ENCODE measurements at regions not wholly inside any gene's neighbourhood (a gene's known extent, or its start where the extent isn't known, plus 50 kb on each side); places are given as distances from the start of the nearest gene placed in this dataset.

DNA sequence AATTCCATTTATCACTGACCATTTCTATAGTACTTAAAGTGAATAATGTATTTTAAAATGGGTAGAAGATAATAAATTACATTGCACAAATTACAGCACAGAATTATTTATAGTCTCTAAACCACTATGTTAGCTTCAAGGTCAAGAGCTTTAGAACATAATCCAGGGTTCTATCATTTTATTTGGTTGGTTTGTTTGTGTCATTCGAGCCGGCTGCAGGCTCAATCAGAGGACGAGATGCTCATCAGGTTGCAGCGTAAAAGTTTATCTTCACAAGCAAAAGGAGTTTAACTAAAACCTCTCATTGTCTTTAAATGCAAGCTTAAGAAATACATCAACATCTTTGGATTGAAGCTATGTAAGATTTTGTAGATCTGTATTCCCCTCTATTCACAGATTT, 523.8 kb downstream of the EFNA5 start:
- DNase-seq (no peak), ATAC-seq (no peak)
- Histone ChIP-seq H3K4me3 (ENCODE audit: low read length) (no peak overlapping the region), H3K27me3 (ENCODE audit: control insufficient read depth, insufficient read depth) (no peaks in the 10 kb centered on the region), H3K27ac (ENCODE audit: low read length) (no peak overlapping the region), H3K4me1 (ENCODE audit: control insufficient read depth, insufficient read depth, low read length) (no peaks in the 10 kb centered on the region), H3K9me3 (ENCODE audit: control insufficient read depth, low read length) (no peaks in the 10 kb centered on the region)
- intact Hi-C loops (cut with DNase I), result no loop called here
- WGBS, result 73% methylated on average over 4 of the region's 4 CpGs

DNA sequence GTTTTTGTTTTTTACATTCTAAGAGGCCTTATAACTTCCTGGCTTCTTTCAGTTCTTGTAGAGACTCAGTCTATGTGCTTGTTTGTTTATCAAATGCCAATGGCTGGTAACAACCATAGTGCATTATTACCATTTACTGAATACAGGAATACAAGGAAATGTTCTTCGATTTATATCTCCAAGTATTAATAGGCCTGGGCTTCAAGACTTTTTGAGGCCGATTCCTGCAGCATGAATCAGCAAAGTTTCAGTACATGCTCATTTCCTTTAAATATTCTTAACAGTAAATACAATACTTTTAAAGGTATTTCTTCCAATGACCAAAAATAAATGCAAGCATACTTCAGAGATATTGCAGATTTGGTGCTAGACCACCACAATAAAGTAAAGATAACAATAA, 535.3 kb downstream of the EFNA5 start:
- H3K27me3 ChIP-seq (ENCODE audit: control insufficient read depth, insufficient read depth), result no peaks in the 10 kb centered on the region
- ATAC-seq (no peak), DNase-seq (no peak)
- no peak overlapping the region for H3K27ac ChIP-seq (ENCODE audit: low read length)
- no peaks in the 10 kb centered on the region for H3K4me1 ChIP-seq (ENCODE audit: control insufficient read depth, insufficient read depth, low read length)
- intact Hi-C loops (cut with DNase I), result no loop called here
- no peaks in the 10 kb centered on the region for H3K9me3 ChIP-seq (ENCODE audit: control insufficient read depth, low read length)
- H3K4me3 ChIP-seq (ENCODE audit: low read length), result no peak overlapping the region
- WGBS, result 58% methylated on average over 2 of the region's 2 CpGs

DNA sequence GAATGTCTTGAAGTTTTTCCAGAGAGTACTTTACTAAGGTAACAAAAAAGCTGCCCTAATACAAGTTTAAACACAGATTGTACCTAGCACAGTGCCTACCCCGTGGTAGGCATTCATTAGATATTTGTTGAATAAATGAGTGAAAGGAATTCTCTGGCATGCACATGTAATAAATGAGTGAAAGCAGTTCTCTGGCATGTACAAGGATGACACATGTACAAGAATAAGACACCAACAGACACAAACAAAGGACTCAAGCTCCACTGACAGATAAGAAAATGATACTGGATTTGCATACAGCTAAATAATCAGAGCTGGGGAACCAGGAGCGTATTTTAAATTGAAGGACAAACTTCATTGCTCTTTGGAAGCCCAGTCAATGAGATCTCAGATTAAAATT, 535.8 kb downstream of the EFNA5 start:
- Histone ChIP-seq H3K9me3 (ENCODE audit: control insufficient read depth, low read length) (no peaks in the 10 kb centered on the region), H3K27me3 (ENCODE audit: control insufficient read depth, insufficient read depth) (no peaks in the 10 kb centered on the region), H3K27ac (ENCODE audit: low read length) (no peak overlapping the region), H3K4me1 (ENCODE audit: control insufficient read depth, insufficient read depth, low read length) (no peaks in the 10 kb centered on the region), H3K4me3 (ENCODE audit: low read length) (no peak overlapping the region)
- intact Hi-C loops (cut with DNase I), result no loop called here
- ATAC-seq (no peak), DNase-seq (no peak)
- WGBS, result 63% methylated on average over 2 of the region's 2 CpGs

DNA sequence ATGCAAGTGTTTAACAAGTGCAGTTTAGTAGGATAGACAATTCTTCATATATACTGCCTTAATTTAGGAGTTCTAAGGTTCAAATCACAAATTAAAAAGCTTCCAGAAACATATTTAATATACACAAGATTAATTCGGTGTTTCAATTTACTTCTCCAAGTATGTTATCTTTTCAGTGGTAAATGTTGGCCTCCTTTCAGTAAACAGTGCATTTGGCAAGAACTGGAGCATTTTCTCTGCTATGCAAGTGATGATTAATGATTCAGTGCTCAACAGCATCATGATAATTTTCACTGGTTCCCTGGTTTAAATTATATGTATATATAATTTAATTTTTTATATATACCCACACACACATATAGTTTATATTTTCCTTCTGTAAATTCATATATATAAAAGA, 541.7 kb downstream of the EFNA5 start:
- ATAC-seq, result no peak
- intact Hi-C loops (cut with DNase I), result no loop called here
- Histone ChIP-seq H3K4me3 (ENCODE audit: low read length) (no peak overlapping the region), H3K9me3 (ENCODE audit: control insufficient read depth, low read length) (no peaks in the 10 kb centered on the region), H3K4me1 (ENCODE audit: control insufficient read depth, insufficient read depth, low read length) (no peaks in the 10 kb centered on the region), H3K27ac (ENCODE audit: low read length) (no peak overlapping the region), H3K27me3 (ENCODE audit: control insufficient read depth, insufficient read depth) (no peaks in the 10 kb centered on the region)
- no peak for DNase-seq
- 13% methylated on average over 1 of the region's 1 CpG for WGBS

DNA sequence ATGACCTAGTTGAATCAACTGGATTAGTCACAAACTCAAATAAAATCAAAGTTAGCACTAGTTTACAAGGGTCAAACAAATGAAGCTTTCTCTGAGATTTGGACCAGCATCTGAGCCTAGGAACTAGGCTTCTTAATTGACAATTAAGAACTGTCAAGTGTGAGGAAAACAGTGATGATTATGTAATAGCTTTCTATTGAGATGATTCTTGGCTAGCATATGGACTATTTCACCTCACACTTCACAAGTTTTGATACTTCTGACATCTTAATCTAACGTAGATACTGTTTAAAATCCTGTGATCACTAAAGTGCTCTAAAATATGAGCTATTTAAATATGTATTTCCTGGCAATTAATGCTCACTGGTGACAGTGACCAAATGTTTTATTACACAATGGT, 542.9 kb downstream of the EFNA5 start:
- intact Hi-C loops (cut with DNase I), result no loop called here

DNA sequence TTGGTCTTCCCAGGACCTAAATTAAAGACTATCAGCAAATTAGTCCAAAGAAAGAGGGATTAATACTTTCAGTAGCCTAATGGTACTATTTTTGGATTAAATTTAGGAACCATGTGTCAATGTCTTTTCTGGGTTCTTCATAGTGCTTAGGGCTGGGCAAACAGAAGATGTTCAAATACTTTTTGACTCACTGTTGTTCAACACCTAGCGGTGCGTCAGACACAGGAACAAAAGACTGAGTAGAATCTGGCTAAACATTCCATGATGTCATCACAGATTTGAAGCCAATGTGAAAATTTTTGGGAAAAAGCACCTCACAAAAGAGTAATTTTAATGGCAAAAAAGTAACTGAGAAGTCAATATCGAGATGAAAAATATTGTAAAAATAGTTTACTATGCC, 544.4 kb downstream of the EFNA5 start:
- no peak overlapping the region for H3K4me3 ChIP-seq (ENCODE audit: low read length)
- DNase-seq, result no peak
- intact Hi-C loops (cut with DNase I), result no loop called here
- ATAC-seq, result no peak
- H3K4me1 ChIP-seq (ENCODE audit: control insufficient read depth, insufficient read depth, low read length), result no peaks in the 10 kb centered on the region
- no peak overlapping the region for H3K27ac ChIP-seq (ENCODE audit: low read length)
- no peaks in the 10 kb centered on the region for H3K9me3 ChIP-seq (ENCODE audit: control insufficient read depth, low read length)
- WGBS, result 87% methylated on average over 3 of the region's 3 CpGs
- H3K27me3 ChIP-seq (ENCODE audit: control insufficient read depth, insufficient read depth), result no peaks in the 10 kb centered on the region

More for the DNA sequence above, 542.9 kb downstream of the EFNA5 start:
- no peak overlapping the region for H3K4me3 ChIP-seq (ENCODE audit: low read length)
- 26% methylated on average over 1 of the region's 1 CpG for WGBS
- no peak overlapping the region for H3K27ac ChIP-seq (ENCODE audit: low read length)
- no peaks in the 10 kb centered on the region for H3K27me3 ChIP-seq (ENCODE audit: control insufficient read depth, insufficient read depth)
- ATAC-seq, result peak in 1 of 2 donors; percentile 36
- H3K4me1 ChIP-seq (ENCODE audit: control insufficient read depth, insufficient read depth, low read length), result no peaks in the 10 kb centered on the region
- H3K9me3 ChIP-seq (ENCODE audit: control insufficient read depth, low read length), result no peaks in the 10 kb centered on the region
- no peak for DNase-seq

DNA sequence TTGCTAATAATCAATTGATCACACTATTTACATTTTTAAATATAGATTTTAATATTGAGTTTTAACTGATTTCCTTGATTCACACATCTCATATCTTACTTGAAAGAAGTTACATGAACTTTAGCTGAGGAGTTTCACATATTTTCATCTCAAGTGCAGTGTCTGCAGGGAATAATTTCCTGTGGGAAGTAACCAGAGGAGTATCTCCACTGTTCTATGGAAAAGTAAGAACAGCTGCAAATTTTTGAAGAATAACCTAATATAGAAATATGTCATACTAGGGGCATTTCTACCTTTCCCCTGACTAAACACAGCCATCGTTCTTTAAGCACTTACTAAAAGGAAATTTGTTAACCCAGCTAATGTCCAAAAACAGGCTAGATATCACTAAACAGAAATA, 546.4 kb downstream of the EFNA5 start:
- no peaks in the 10 kb centered on the region for H3K4me1 ChIP-seq (ENCODE audit: control insufficient read depth, insufficient read depth, low read length)
- intact Hi-C loops (cut with DNase I), result no loop called here
- no peaks in the 10 kb centered on the region for H3K27me3 ChIP-seq (ENCODE audit: control insufficient read depth, insufficient read depth)
- no peak for DNase-seq
- no peak overlapping the region for H3K4me3 ChIP-seq (ENCODE audit: low read length)
- H3K9me3 ChIP-seq (ENCODE audit: control insufficient read depth, low read length), result no peaks in the 10 kb centered on the region
- no peak for ATAC-seq
- no peak overlapping the region for H3K27ac ChIP-seq (ENCODE audit: low read length)
- 46% methylated on average over 1 of the region's 1 CpG for WGBS

DNA sequence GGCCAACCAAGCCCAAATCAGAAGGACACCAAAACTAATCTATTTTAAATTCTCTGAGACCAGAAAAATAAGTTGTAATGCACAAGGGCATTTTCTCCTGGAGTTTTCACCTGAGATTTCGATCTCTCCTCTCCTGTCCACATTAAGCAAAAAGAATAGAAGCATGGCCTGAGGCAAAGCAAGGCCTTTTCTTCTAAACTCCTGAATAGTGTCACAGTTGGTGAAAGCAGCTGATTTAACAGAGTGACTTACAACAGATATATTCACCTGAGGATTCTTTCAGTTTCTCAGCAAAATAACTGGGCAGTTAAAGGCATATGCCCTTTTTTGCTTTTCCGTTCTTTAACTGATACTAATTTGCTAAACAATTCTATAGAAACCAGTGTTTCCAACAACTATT, 547.7 kb downstream of the EFNA5 start:
- Histone ChIP-seq H3K4me1 (ENCODE audit: control insufficient read depth, insufficient read depth, low read length) (no peaks in the 10 kb centered on the region), H3K9me3 (ENCODE audit: control insufficient read depth, low read length) (no peaks in the 10 kb centered on the region), H3K27ac (ENCODE audit: low read length) (no peak overlapping the region), H3K27me3 (ENCODE audit: control insufficient read depth, insufficient read depth) (no peaks in the 10 kb centered on the region), H3K4me3 (ENCODE audit: low read length) (no peak overlapping the region)
- WGBS, result 86% methylated on average over 2 of the region's 2 CpGs
- no peak for ATAC-seq
- intact Hi-C loops (cut with DNase I), result no loop called here
- DNase-seq, result no peak

DNA sequence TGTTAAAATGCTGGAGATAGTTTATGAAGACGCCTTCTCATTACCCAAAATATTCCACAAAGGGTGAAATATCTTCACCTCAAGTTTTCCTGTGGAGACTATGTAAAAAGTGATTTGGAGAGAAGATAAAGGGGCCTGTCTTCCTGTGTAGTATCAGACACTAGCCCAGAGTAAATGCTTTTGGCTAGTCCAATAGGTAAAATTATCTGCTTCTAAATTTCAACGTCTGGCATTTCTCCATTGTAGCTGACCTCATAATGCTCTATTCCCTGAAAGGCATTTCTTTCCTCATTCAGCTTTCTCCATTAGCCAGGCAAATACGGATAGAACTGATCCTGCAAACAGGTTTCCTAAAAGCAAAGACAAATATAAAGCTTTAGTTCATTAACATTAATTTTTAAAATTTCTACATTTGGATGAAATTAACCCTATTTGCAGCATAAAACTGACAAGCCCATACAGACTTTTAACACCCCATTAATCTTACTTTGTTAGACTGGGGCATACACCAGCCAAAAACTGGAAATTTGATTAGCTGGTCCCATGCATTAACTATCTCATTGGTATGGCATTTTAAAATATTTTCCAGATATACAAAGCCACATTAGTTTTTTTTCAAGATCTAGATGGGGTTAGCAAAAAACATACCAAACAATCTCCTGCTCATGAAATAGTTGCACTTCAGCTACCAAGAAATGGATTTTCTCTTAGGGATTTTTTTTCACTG, 548.8 kb downstream of the EFNA5 start:
- Histone ChIP-seq H3K4me3 (ENCODE audit: low read length) (no peak overlapping the region), H3K27me3 (ENCODE audit: control insufficient read depth, insufficient read depth) (no peaks in the 10 kb centered on the region), H3K9me3 (ENCODE audit: control insufficient read depth, low read length) (no peaks in the 10 kb centered on the region), H3K27ac (ENCODE audit: low read length) (no peak overlapping the region), H3K4me1 (ENCODE audit: control insufficient read depth, insufficient read depth, low read length) (no peaks in the 10 kb centered on the region)
- 26% methylated on average over 3 of the region's 3 CpGs for WGBS
- DNase-seq (no peak), ATAC-seq (no peak)
- intact Hi-C loops (cut with DNase I), result no loop called here

DNA sequence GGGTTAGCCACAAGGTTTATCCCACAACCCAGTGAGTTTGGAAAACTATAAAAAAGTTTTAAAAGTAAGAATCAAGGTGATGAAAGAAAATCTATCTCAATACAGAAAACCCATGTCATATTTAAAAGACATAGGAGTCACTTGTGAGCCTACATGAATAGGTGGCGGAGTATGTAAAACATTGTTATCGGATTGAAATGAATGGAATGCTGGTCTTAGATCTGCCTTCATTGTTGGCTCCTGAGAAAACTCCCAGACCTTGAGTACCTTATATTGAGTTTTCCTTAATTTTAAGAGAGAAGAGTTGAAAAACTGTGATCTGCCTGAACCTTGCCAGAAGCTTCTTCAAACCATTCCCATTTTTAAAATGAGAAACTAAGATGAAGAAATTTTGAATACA, 551.1 kb downstream of the EFNA5 start:
- no peaks in the 10 kb centered on the region for H3K27me3 ChIP-seq (ENCODE audit: control insufficient read depth, insufficient read depth)
- no peak for DNase-seq
- WGBS, result 89% methylated on average over 2 of the region's 2 CpGs
- no peaks in the 10 kb centered on the region for H3K4me1 ChIP-seq (ENCODE audit: control insufficient read depth, insufficient read depth, low read length)
- ATAC-seq, result no peak
- H3K9me3 ChIP-seq (ENCODE audit: control insufficient read depth, low read length), result no peaks in the 10 kb centered on the region
- no peak overlapping the region for H3K27ac ChIP-seq (ENCODE audit: low read length)
- no peak overlapping the region for H3K4me3 ChIP-seq (ENCODE audit: low read length)
- intact Hi-C loops (cut with DNase I), result no loop called here

DNA sequence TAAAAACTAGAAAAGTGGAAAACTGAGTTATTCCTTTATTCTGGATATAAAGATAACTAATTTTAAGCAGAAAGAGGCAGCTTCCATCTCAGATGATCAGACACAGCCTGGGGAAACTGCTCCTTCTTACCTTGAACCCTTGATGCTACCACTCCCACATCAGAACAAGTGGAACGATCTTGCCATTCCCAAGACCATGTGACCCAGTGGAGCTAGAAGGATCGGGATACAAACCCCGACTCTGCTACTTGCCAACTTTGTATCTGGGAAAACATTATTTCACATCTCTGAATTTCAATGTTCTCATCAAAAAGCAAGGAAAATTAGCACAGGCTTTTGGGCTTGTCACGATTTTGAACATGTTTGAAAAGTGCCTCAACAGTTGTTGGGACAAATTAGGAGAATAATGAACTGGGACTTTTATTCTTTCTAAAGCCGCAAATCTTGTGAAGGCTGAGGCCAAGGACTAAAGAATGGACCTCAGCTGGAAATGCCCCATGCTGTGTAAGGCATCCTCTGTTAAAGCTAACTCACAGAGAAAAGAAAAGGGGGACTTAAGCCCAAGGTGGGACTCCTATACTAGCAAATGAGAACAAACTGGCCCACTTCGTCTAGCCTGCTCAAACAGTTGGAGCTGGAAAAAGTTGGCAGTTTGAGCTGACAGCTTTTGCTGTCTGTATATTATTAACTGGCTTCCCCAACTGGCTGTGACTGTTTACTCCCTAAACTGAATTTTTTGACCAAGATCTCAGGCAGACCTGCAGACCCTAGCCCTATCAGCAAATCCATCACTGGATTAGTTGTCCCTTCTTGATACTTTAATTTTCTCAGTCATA, 552.3 kb downstream of the EFNA5 start:
- no peak overlapping the region for H3K27ac ChIP-seq (ENCODE audit: low read length)
- H3K27me3 ChIP-seq (ENCODE audit: control insufficient read depth, insufficient read depth), result no peaks in the 10 kb centered on the region
- no peaks in the 10 kb centered on the region for H3K9me3 ChIP-seq (ENCODE audit: control insufficient read depth, low read length)
- no peaks in the 10 kb centered on the region for H3K4me1 ChIP-seq (ENCODE audit: control insufficient read depth, insufficient read depth, low read length)
- 73% methylated on average over 6 of the region's 6 CpGs for WGBS
- no peak for DNase-seq
- ATAC-seq, result no peak
- intact Hi-C loops (cut with DNase I), result no loop called here
- no peak overlapping the region for H3K4me3 ChIP-seq (ENCODE audit: low read length)

All from right cardiac atrium (tissue), 5 donors.